Neural progenitor cell (in vitro differentiated cells): ENCODE measurements at regions not wholly inside any gene's neighbourhood (a gene's known extent, or its start where the extent isn't known, plus 50 kb on each side); places are given as distances from the start of the nearest gene placed in this dataset.
A peak's percentile ranks its signal among the peaks of the same experiment; 100 is the strongest.
"Not testable (repeated sequence)": the region's sequence is repeated elsewhere in the genome, so short reads cannot be mapped to it uniquely, and the experiment has no call there.

Source experiments
- DNase-seq: peaks from one replicate; pipeline ENCODE4 v3.0.0-alpha.2; 2016; ENCODE audit warnings: low spot score
- H2AFZ ChIP-seq: fragments of 200-600 bp; sonication (generic); replicated peaks from 2 replicates; pipeline ENCODE4 v1.6.1; 2016; ENCODE audit warnings: antibody characterized with exemption
- H3F3A ChIP-seq: fragments of 200-600 bp; sonication (generic); 2 replicates; pipeline ENCODE4 v1.6.1; 2016; ENCODE audit warnings: antibody characterized with exemption, low read depth
- H3K27ac ChIP-seq: fragments of 200-600 bp; sonication (generic); 2 replicates; pipeline ENCODE4 v1.5.1; 2016; ENCODE audit warnings: mild to moderate bottlenecking
- H3K27me3 ChIP-seq: fragments of 200-600 bp; sonication (generic); 2 replicates; pipeline ENCODE4 v1.6.1; 2016; ENCODE audit warnings: mild to moderate bottlenecking, moderate library complexity
- H3K36me3 ChIP-seq: fragments of 200-600 bp; sonication (generic); 2 replicates; pipeline ENCODE4 v1.5.1; 2016
- H3K4me1 ChIP-seq: fragments of 200-600 bp; sonication (generic); 2 replicates; pipeline ENCODE4 v1.6.1; 2016; ENCODE audit warnings: mixed run types
- H3K4me2 ChIP-seq: fragments of 200-600 bp; sonication (generic); 2 replicates; pipeline ENCODE4 v1.6.1; 2016
- H3K4me3 ChIP-seq: fragments of 200-600 bp; sonication (generic); 2 replicates; pipeline ENCODE4 v1.5.1; 2016
- H3K79me2 ChIP-seq: fragments of 200-600 bp; sonication (generic); 2 replicates; pipeline ENCODE4 v1.6.1; 2016; ENCODE audit warnings: low read depth
- H3K9ac ChIP-seq: fragments of 200-600 bp; sonication (generic); 2 replicates; pipeline ENCODE4 v1.6.1; 2016
- H3K9me3 ChIP-seq: fragments of 200-600 bp; sonication (generic); 2 replicates; pipeline ENCODE4 v1.5.1; 2016; ENCODE audit warnings: low read depth
- H4K20me1 ChIP-seq: fragments of 200-600 bp; sonication (generic); 2 replicates; pipeline ENCODE4 v1.6.1; 2016; ENCODE audit warnings: low read depth
- H3K27ac Mint-ChIP-seq: 3 replicates; pipeline ENCODE4 v1.8.0; 2021; ENCODE audit warnings: mixed read lengths
- H3K27me3 Mint-ChIP-seq: 2 replicates; pipeline ENCODE4 v1.8.0; 2022; ENCODE audit warnings: low read depth, mild to moderate bottlenecking, inconsistent platforms, moderate library complexity, mixed read lengths; ENCODE audit not compliant: insufficient read depth
- H3K36me3 Mint-ChIP-seq: 3 replicates; pipeline ENCODE4 v1.8.0; 2021; ENCODE audit warnings: mixed read lengths
- H3K4me1 Mint-ChIP-seq: 3 replicates; pipeline ENCODE4 v1.8.0; 2021; ENCODE audit warnings: mixed read lengths
- H3K4me3 Mint-ChIP-seq: 3 replicates; pipeline ENCODE4 v1.8.0; 2021; ENCODE audit warnings: mild to moderate bottlenecking, moderate library complexity, mixed read lengths
- H3K9me3 Mint-ChIP-seq: 3 replicates; pipeline ENCODE4 v1.8.0; 2020; ENCODE audit warnings: mixed read lengths
- CTCF ChIP-seq: fragments of 200-600 bp; sonication (generic); IDR thresholded peaks from 2 replicates; pipeline ENCODE4 v1.5.1; 2017; ENCODE audit warnings: antibody characterized with exemption, mild to moderate bottlenecking
- EZH2 ChIP-seq: fragments of 200-600 bp; sonication (generic); IDR thresholded peaks from 2 replicates; pipeline ENCODE4 v1.6.1; 2017; ENCODE audit warnings: antibody characterized with exemption, mild to moderate bottlenecking, moderate library complexity
- EZH2phosphoT487 ChIP-seq: fragments of 200-600 bp; sonication (generic); IDR thresholded peaks from 2 replicates; pipeline ENCODE4 v1.6.1; 2017; ENCODE audit warnings: antibody characterized with exemption

GRCh38 chr6:112936504-112936903, 589.4 kb downstream of the RFPL4B start:
- Histone ChIP-seq H3F3A (no peaks in the 10 kb centered on the region), H2AFZ (no peak overlapping the region), H4K20me1 (no peaks in the 10 kb centered on the region), H3K79me2 (no peaks in the 10 kb centered on the region), H3K4me2 (no peak overlapping the region), H3K9ac (no peak overlapping the region), H3K27ac (no peak overlapping the region), H3K4me3 (no peak overlapping the region), H3K9me3 (no peaks in the 10 kb centered on the region), H3K36me3 (no peaks in the 10 kb centered on the region), H3K27me3 (no peaks in the 10 kb centered on the region), H3K4me1 (no peaks in the 10 kb centered on the region)
- Mint-ChIP-seq H3K27me3 (no peaks in the 10 kb centered on the region), H3K9me3 (peaks cover 4% of the 10 kb centered on the region), H3K4me3 (no peak overlapping the region), H3K27ac (no peak overlapping the region), H3K4me1 (peaks cover 2% of the 10 kb centered on the region), H3K36me3 (no peaks in the 10 kb centered on the region)
- no peak for TF ChIP-seq CTCF
- no peak for TF ChIP-seq EZH2phosphoT487
- no peak for TF ChIP-seq EZH2
- DNase-seq = no peak

GRCh38 chr6:112937690-112938089, 590.6 kb downstream of the RFPL4B start:
- H3K79me2 ChIP-seq, H3K27ac ChIP-seq, H3K4me2 ChIP-seq, H2AFZ ChIP-seq, DNase-seq, H3K4me1 Mint-ChIP-seq, H4K20me1 ChIP-seq, H3K27me3 Mint-ChIP-seq, H3K36me3 ChIP-seq, H3K4me3 Mint-ChIP-seq, H3K4me1 ChIP-seq, H3F3A ChIP-seq, H3K9me3 ChIP-seq, H3K9ac ChIP-seq, H3K36me3 Mint-ChIP-seq, H3K9me3 Mint-ChIP-seq, H3K27me3 ChIP-seq, H3K4me3 ChIP-seq: not testable (repeated sequence)
- H3K27ac Mint-ChIP-seq = peak overlapping the region; percentile 52

GRCh38 chr6:112938650-112939049, 591.5 kb downstream of the RFPL4B start:
- no peaks in the 10 kb centered on the region for H3K9me3 Mint-ChIP-seq
- Histone ChIP-seq H3K4me1 (no peaks in the 10 kb centered on the region), H3K27ac (no peak overlapping the region), H3K27me3 (no peaks in the 10 kb centered on the region), H3K9me3 (no peaks in the 10 kb centered on the region), H3K9ac (no peak overlapping the region), H2AFZ (no peak overlapping the region), H4K20me1 (no peaks in the 10 kb centered on the region), H3K79me2 (no peaks in the 10 kb centered on the region), H3K36me3 (no peaks in the 10 kb centered on the region), H3K4me3 (no peak overlapping the region), H3K4me2 (no peak overlapping the region), H3F3A (no peaks in the 10 kb centered on the region)
- DNase-seq = no peak
- peaks cover 5% of the 10 kb centered on the region for H3K4me1 Mint-ChIP-seq
- TF ChIP-seq EZH2phosphoT487 = no peak
- TF ChIP-seq CTCF = no peak
- TF ChIP-seq EZH2 = no peak
- no peak overlapping the region for H3K27ac Mint-ChIP-seq
- H3K4me3 Mint-ChIP-seq = no peak overlapping the region
- no peaks in the 10 kb centered on the region for H3K36me3 Mint-ChIP-seq
- H3K27me3 Mint-ChIP-seq = no peaks in the 10 kb centered on the region

- Mint-ChIP-seq H3K27ac (no peak overlapping the region), H3K36me3 (no peaks in the 10 kb centered on the region), H3K4me1 (peaks cover 5% of the 10 kb centered on the region), H3K4me3 (no peak overlapping the region), H3K9me3 (no peaks in the 10 kb centered on the region), H3K27me3 (peaks cover 1% of the 10 kb centered on the region)
- Histone ChIP-seq H3K9ac (no peak overlapping the region), H3K36me3 (no peaks in the 10 kb centered on the region), H3K9me3 (no peaks in the 10 kb centered on the region), H3K4me3 (no peak overlapping the region), H3F3A (no peaks in the 10 kb centered on the region), H4K20me1 (no peaks in the 10 kb centered on the region), H3K79me2 (no peaks in the 10 kb centered on the region), H3K27me3 (no peaks in the 10 kb centered on the region), H3K4me2 (no peak overlapping the region), H3K4me1 (no peaks in the 10 kb centered on the region), H2AFZ (no peak overlapping the region), H3K27ac (no peak overlapping the region)
- TF ChIP-seq EZH2 (no peak), CTCF (no peak), EZH2phosphoT487 (no peak)
- DNase-seq = no peak
Observed at GRCh38 chr6:112939563-112939962, 592.4 kb downstream of the RFPL4B start.
